ENCODE measurements at regions not wholly inside any gene's neighbourhood (a gene's known extent, or its start where the extent isn't known, plus 50 kb on each side); places are given as distances from the start of the nearest gene placed in this dataset.

- H3K9me3 ChIP-seq (ENCODE audit: control insufficient read depth, insufficient read depth, low read depth, low read length) = no peaks in the 10 kb centered on the region
Measured at GRCh38 chr12:111035578-111036301, 115.4 kb upstream of the MYL2 start.

DNA sequence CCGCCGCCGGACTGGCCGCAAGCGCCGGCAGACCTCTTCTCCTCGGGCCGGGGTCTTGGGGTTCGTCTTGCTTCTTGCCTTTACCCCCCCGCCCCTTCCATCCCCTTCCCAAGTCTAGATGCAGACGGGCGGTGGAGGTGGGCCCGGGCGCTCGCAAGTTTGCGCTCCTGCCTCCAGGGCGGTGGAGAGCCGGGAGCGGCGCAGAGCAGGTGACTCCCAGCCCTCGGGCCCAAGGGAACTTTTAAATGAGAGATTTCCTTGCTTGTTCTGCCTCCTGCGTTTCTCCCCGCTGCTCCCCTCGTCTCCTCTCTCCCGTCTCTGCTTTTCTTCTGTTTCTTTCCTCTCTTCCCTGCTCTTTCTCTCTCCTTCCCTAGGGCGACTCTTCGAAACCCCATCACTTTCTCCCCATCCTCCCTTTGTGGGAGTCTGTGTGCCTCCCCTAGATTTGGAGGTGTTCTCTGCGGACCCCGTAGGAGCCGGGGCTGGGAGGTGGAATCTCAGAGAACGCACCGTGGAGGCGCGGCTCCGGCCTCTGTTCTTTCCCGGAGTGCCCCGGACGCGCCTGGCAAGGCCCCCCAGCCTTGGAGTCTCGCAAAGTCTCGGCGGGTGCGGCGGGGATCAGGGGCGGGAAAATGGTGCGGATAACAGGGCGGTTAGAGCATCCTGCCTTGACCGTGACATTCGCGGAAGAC lies 114.7 kb upstream of the MYL2 start:
- peak overlapping the region; percentile 41 for H3K9ac ChIP-seq (ENCODE audit: low read length)
- no peaks in the 10 kb centered on the region for H3K9me3 ChIP-seq (ENCODE audit: control insufficient read depth, insufficient read depth, low read depth, low read length)
- peaks cover 19% of the 10 kb centered on the region for H3K4me1 ChIP-seq (ENCODE audit: control insufficient read depth, insufficient read depth, low read length)
- H3K4me3 ChIP-seq (ENCODE audit: low read depth, low read length) = peak overlapping the region; percentile 83
- no peaks in the 10 kb centered on the region for H3K36me3 ChIP-seq (ENCODE audit: control insufficient read depth, insufficient read depth, low read length)
- H3K27me3 ChIP-seq (ENCODE audit: control insufficient read depth, insufficient read depth, low read length) = peaks cover 56% of the 10 kb centered on the region
- no peak overlapping the region for H3K27ac ChIP-seq (ENCODE audit: low read depth, low read length)

More at GRCh38 chr12:111035578-111036301, 115.4 kb upstream of the MYL2 start:
- Histone ChIP-seq H3K27me3 (ENCODE audit: control insufficient read depth, insufficient read depth, low read length) (peaks cover 56% of the 10 kb centered on the region), H3K9ac (ENCODE audit: low read length) (peak overlapping the region; percentile 41), H3K27ac (ENCODE audit: low read depth, low read length) (no peak overlapping the region), H3K4me1 (ENCODE audit: control insufficient read depth, insufficient read depth, low read length) (peaks cover 15% of the 10 kb centered on the region), H3K36me3 (ENCODE audit: control insufficient read depth, insufficient read depth, low read length) (no peaks in the 10 kb centered on the region), H3K4me3 (ENCODE audit: low read depth, low read length) (peak overlapping the region; percentile 83)

GRCh38 chr12:111034083-111034885 lies 113.9 kb upstream of the MYL2 start, which contains the start of gene CUX2:
Gene CUX2 (plus strand): TSS chr12:111034165.
- no peaks in the 10 kb centered on the region for H3K9me3 ChIP-seq (ENCODE audit: control insufficient read depth, insufficient read depth, low read depth, low read length)
- no peak within 1 kb of the TSS for H3K27ac ChIP-seq (ENCODE audit: low read depth, low read length)
- peaks cover 23% of the 10 kb centered on the region for H3K4me1 ChIP-seq (ENCODE audit: control insufficient read depth, insufficient read depth, low read length)
- H3K36me3 ChIP-seq (ENCODE audit: control insufficient read depth, insufficient read depth, low read length) = no peaks in the 10 kb centered on the region
- H3K27me3 ChIP-seq (ENCODE audit: control insufficient read depth, insufficient read depth, low read length) = peaks cover 56% of the 10 kb centered on the region
- H3K4me3 ChIP-seq (ENCODE audit: low read depth, low read length) = peak within 1 kb of the TSS; percentile 83
- H3K9ac ChIP-seq (ENCODE audit: low read length) = peak within 1 kb of the TSS; percentile 78

- no peak overlapping the region for H3K27ac ChIP-seq (ENCODE audit: low read depth, low read length)
- H3K9ac ChIP-seq (ENCODE audit: low read length) = peak overlapping the region; percentile 78
- H3K27me3 ChIP-seq (ENCODE audit: control insufficient read depth, insufficient read depth, low read length) = peaks cover 51% of the 10 kb centered on the region
- H3K36me3 ChIP-seq (ENCODE audit: control insufficient read depth, insufficient read depth, low read length) = no peaks in the 10 kb centered on the region
- H3K9me3 ChIP-seq (ENCODE audit: control insufficient read depth, insufficient read depth, low read depth, low read length) = no peaks in the 10 kb centered on the region
- H3K4me3 ChIP-seq (ENCODE audit: low read depth, low read length) = peak overlapping the region; percentile 83
- peaks cover 23% of the 10 kb centered on the region for H3K4me1 ChIP-seq (ENCODE audit: control insufficient read depth, insufficient read depth, low read length)
Measured at GRCh38 chr12:111033281-111034082, 113.1 kb upstream of the MYL2 start.

- H3K27ac ChIP-seq (ENCODE audit: low read depth, low read length) = no peak overlapping the region
- H3K9me3 ChIP-seq (ENCODE audit: control insufficient read depth, insufficient read depth, low read depth, low read length) = no peaks in the 10 kb centered on the region
- no peaks in the 10 kb centered on the region for H3K36me3 ChIP-seq (ENCODE audit: control insufficient read depth, insufficient read depth, low read length)
- peaks cover 23% of the 10 kb centered on the region for H3K4me1 ChIP-seq (ENCODE audit: control insufficient read depth, insufficient read depth, low read length)
- peaks cover 42% of the 10 kb centered on the region for H3K27me3 ChIP-seq (ENCODE audit: control insufficient read depth, insufficient read depth, low read length)
- no peak overlapping the region for H3K9ac ChIP-seq (ENCODE audit: low read length)
- H3K4me3 ChIP-seq (ENCODE audit: low read depth, low read length) = peak overlapping the region; percentile 74; the same call in 1 of the 2 replicates
Measured at GRCh38 chr12:111032591-111032919, 112.2 kb upstream of the MYL2 start.

- Histone ChIP-seq H3K27me3 (ENCODE audit: control insufficient read depth, insufficient read depth, low read length) (peaks cover 39% of the 10 kb centered on the region), H3K4me3 (ENCODE audit: low read depth, low read length) (no peak overlapping the region), H3K36me3 (ENCODE audit: control insufficient read depth, insufficient read depth, low read length) (no peaks in the 10 kb centered on the region), H3K9me3 (ENCODE audit: control insufficient read depth, insufficient read depth, low read depth, low read length) (no peaks in the 10 kb centered on the region), H3K9ac (ENCODE audit: low read length) (no peak overlapping the region), H3K4me1 (ENCODE audit: control insufficient read depth, insufficient read depth, low read length) (peaks cover 21% of the 10 kb centered on the region), H3K27ac (ENCODE audit: low read depth, low read length) (no peak overlapping the region)
Measured at GRCh38 chr12:111031916-111032590, 111.7 kb upstream of the MYL2 start.

- Histone ChIP-seq H3K36me3 (ENCODE audit: control insufficient read depth, insufficient read depth, low read length) (no peaks in the 10 kb centered on the region), H3K4me1 (ENCODE audit: control insufficient read depth, insufficient read depth, low read length) (peaks cover 10% of the 10 kb centered on the region), H3K27me3 (ENCODE audit: control insufficient read depth, insufficient read depth, low read length) (peaks cover 38% of the 10 kb centered on the region), H3K9me3 (ENCODE audit: control insufficient read depth, insufficient read depth, low read depth, low read length) (no peaks in the 10 kb centered on the region), H3K9ac (ENCODE audit: low read length) (no peak overlapping the region), H3K4me3 (ENCODE audit: low read depth, low read length) (no peak overlapping the region), H3K27ac (ENCODE audit: low read depth, low read length) (no peak overlapping the region)
Measured at GRCh38 chr12:111030800-111031199, 110.4 kb upstream of the MYL2 start.

DNA sequence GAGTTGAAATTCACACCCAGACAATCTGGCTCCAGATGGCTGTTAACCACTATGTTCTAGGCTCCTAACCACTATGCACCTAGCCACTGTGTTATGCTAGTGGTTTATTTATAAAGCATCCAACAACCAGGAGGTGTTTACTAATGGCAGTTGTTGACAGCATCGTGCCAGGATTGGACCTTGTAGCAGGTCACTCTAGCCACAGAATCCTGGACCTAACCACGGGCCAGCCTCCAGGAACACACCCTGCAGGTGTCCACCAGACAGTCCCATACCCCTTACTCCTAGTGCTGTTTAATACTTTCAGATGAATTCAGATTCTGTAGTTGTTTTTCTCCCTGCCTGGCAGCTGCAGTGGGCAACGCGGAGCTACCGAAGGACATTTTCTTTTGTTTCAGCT lies 109.4 kb upstream of the MYL2 start:
- peaks cover 35% of the 10 kb centered on the region for H3K27me3 ChIP-seq (ENCODE audit: control insufficient read depth, insufficient read depth, low read length)
- H3K27ac ChIP-seq (ENCODE audit: low read depth, low read length) = no peak overlapping the region
- H3K36me3 ChIP-seq (ENCODE audit: control insufficient read depth, insufficient read depth, low read length) = no peaks in the 10 kb centered on the region
- H3K9ac ChIP-seq (ENCODE audit: low read length) = no peak overlapping the region
- no peaks in the 10 kb centered on the region for H3K9me3 ChIP-seq (ENCODE audit: control insufficient read depth, insufficient read depth, low read depth, low read length)
- peaks cover 8% of the 10 kb centered on the region; the same call in 1 of the 2 replicates for H3K4me1 ChIP-seq (ENCODE audit: control insufficient read depth, insufficient read depth, low read length)
- H3K4me3 ChIP-seq (ENCODE audit: low read depth, low read length) = no peak overlapping the region

- H3K27me3 ChIP-seq (ENCODE audit: control insufficient read depth, insufficient read depth, low read length) = peaks cover 34% of the 10 kb centered on the region
- H3K4me1 ChIP-seq (ENCODE audit: control insufficient read depth, insufficient read depth, low read length) = peaks cover 8% of the 10 kb centered on the region; the same call in 1 of the 2 replicates
- H3K4me3 ChIP-seq (ENCODE audit: low read depth, low read length) = no peak overlapping the region
- H3K27ac ChIP-seq (ENCODE audit: low read depth, low read length) = no peak overlapping the region
- no peaks in the 10 kb centered on the region for H3K36me3 ChIP-seq (ENCODE audit: control insufficient read depth, insufficient read depth, low read length)
- no peak overlapping the region for H3K9ac ChIP-seq (ENCODE audit: low read length)
- no peaks in the 10 kb centered on the region for H3K9me3 ChIP-seq (ENCODE audit: control insufficient read depth, insufficient read depth, low read depth, low read length)
Measured at GRCh38 chr12:111029305-111029704, 108.9 kb upstream of the MYL2 start.

DNA sequence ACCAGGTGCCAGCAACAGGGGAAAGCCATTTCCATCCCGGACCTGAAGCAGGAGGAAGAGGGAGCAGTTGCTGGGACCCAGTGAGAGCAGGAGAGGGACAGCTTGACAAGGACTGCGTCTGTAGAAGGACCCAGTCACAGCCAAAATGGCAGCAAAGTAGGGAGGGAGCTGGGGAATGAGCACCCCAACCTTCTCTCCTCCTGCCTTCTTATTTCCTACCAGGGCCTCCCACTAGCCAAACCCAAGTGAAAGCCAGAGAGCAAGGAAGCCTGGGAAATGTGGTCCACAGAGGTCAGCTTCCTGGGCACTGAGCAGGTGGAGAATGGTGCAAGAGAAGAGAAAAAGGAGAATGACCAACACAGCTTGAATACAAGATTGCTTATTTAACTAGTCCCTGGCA lies 108.5 kb upstream of the MYL2 start:
- Histone ChIP-seq H3K4me3 (ENCODE audit: low read depth, low read length) (no peak overlapping the region), H3K4me1 (ENCODE audit: control insufficient read depth, insufficient read depth, low read length) (peaks cover 8% of the 10 kb centered on the region; the same call in 1 of the 2 replicates), H3K9ac (ENCODE audit: low read length) (no peak overlapping the region), H3K27me3 (ENCODE audit: control insufficient read depth, insufficient read depth, low read length) (peaks cover 34% of the 10 kb centered on the region), H3K36me3 (ENCODE audit: control insufficient read depth, insufficient read depth, low read length) (no peaks in the 10 kb centered on the region), H3K27ac (ENCODE audit: low read depth, low read length) (no peak overlapping the region), H3K9me3 (ENCODE audit: control insufficient read depth, insufficient read depth, low read depth, low read length) (no peaks in the 10 kb centered on the region)

Data from HUES6 (cell line).